ENCODE measurements at regions not wholly inside any gene's neighbourhood (a gene's known extent, or its start where the extent isn't known, plus 50 kb on each side); places are given as distances from the start of the nearest gene placed in this dataset.
A peak's percentile ranks its signal among the peaks of the same experiment; 100 is the strongest.
"Not testable (repeated sequence)": the region's sequence is repeated elsewhere in the genome, so short reads cannot be mapped to it uniquely, and the experiment has no call there.

- H3K9me3 ChIP-seq; H3K27ac ChIP-seq; intact Hi-C loops (cut with DNase I; ENCODE audit: low total_unique reads); H3K27me3 ChIP-seq (replicated peaks in 1 of 7); H3K4me1 ChIP-seq; DNase-seq; H3K36me3 ChIP-seq; H3K4me3 ChIP-seq: not testable (repeated sequence)
- 78 to 86% (median 81%) methylated on average over 10 to 12 of the region's 12 CpGs for whole genome bisulfite sequencing, 5 donors
Measured at GRCh38 chr7:6955990-6956566, 130.0 kb upstream of the CCZ1B start.

- intact Hi-C loops (cut with DNase I; ENCODE audit: low total_unique reads); H3K4me3 ChIP-seq: not testable (repeated sequence)
- 89 to 96% (median 93%) methylated on average over 15 of the region's 15 CpGs for WGBS, 5 donors
Measured at GRCh38 chr7:6958371-6958770, 132.3 kb upstream of the CCZ1B start.

GRCh38 chr7:6959942-6960341, 133.9 kb upstream of the CCZ1B start:
- H3K9me3 ChIP-seq; H3K4me1 ChIP-seq; DNase-seq; H3K4me3 ChIP-seq; H3K36me3 ChIP-seq; intact Hi-C loops (cut with DNase I; ENCODE audit: low total_unique reads); H3K27ac ChIP-seq; H3K27me3 ChIP-seq (replicated peaks in 1 of 7): not testable (repeated sequence)
- 74 to 86% (median 84%) methylated on average over 4 of the region's 4 CpGs for WGBS, 5 donors

More at GRCh38 chr7:6958371-6958770, 132.3 kb upstream of the CCZ1B start:
- not testable (repeated sequence) for H3K4me1 ChIP-seq; H3K9me3 ChIP-seq; H3K27ac ChIP-seq; H3K27me3 ChIP-seq (replicated peaks in 1 of 7); DNase-seq; H3K36me3 ChIP-seq

- H3K9me3 ChIP-seq; DNase-seq; intact Hi-C loops (cut with DNase I; ENCODE audit: low total_unique reads); H3K27me3 ChIP-seq (replicated peaks in 1 of 7); H3K4me1 ChIP-seq; H3K27ac ChIP-seq; H3K36me3 ChIP-seq; H3K4me3 ChIP-seq: not testable (repeated sequence)
- 65 to 78% (median 68%) methylated on average over 7 to 8 of the region's 8 CpGs for WGBS, 5 donors
Measured at GRCh38 chr7:6962871-6963270, 136.8 kb upstream of the CCZ1B start.

- TF ChIP-seq CTCF (IDR thresholded peaks at IDR 0.05 in 8 of 11, conservative IDR thresholded peaks at IDR 0.05 in 3 of 11), result peak in 8 of 11 experiments; percentile 19 to 49 (median 36)
- H3K4me3 ChIP-seq; H3K36me3 ChIP-seq; intact Hi-C loops (cut with DNase I; ENCODE audit: low total_unique reads); H3K27ac ChIP-seq; DNase-seq; H3K4me1 ChIP-seq; H3K9me3 ChIP-seq; H3K27me3 ChIP-seq (replicated peaks in 1 of 7): not testable (repeated sequence)
- WGBS, 5 donors, result 27 to 34% (median 30%) methylated on average over 6 of the region's 6 CpGs
Measured at GRCh38 chr7:6965051-6965450, 139.0 kb upstream of the CCZ1B start.

GRCh38 chr7:6970180-6970579, 144.1 kb upstream of the CCZ1B start:
- intact Hi-C loops (cut with DNase I; ENCODE audit: low total_unique reads); DNase-seq: not testable (repeated sequence)
- WGBS, 5 donors, result 87 to 97% (median 95%) methylated on average over 1 to 3 of the region's 3 CpGs

GRCh38 chr7:6974876-6975275, 148.8 kb upstream of the CCZ1B start:
- H3K27me3 ChIP-seq (replicated peaks in 1 of 7); H3K4me3 ChIP-seq; H3K9me3 ChIP-seq; intact Hi-C loops (cut with DNase I; ENCODE audit: low total_unique reads); H3K36me3 ChIP-seq; H3K4me1 ChIP-seq; DNase-seq; H3K27ac ChIP-seq: not testable (repeated sequence)
- 78 to 97% (median 94%) methylated on average over 2 to 19 of the region's 27 CpGs for WGBS, 5 donors

More at GRCh38 chr7:6970180-6970579, 144.1 kb upstream of the CCZ1B start:
- not testable (repeated sequence) for H3K36me3 ChIP-seq; H3K4me1 ChIP-seq; H3K27ac ChIP-seq; H3K9me3 ChIP-seq; H3K4me3 ChIP-seq; H3K27me3 ChIP-seq (replicated peaks in 1 of 7)

- DNase-seq; H3K4me3 ChIP-seq; H3K4me1 ChIP-seq; H3K27ac ChIP-seq; H3K9me3 ChIP-seq; H3K27me3 ChIP-seq (replicated peaks in 1 of 7); intact Hi-C loops (cut with DNase I; ENCODE audit: low total_unique reads); H3K36me3 ChIP-seq: not testable (repeated sequence)
- WGBS, 5 donors, result 60 to 94% (median 89%) methylated on average over 1 to 28 of the region's 28 CpGs
Measured at GRCh38 chr7:6975346-6975745, 149.3 kb upstream of the CCZ1B start.

GRCh38 chr7:6977368-6977767, 151.3 kb upstream of the CCZ1B start:
- H3K27me3 ChIP-seq (replicated peaks in 1 of 7); H3K27ac ChIP-seq; H3K4me1 ChIP-seq; intact Hi-C loops (cut with DNase I; ENCODE audit: low total_unique reads); H3K9me3 ChIP-seq; H3K36me3 ChIP-seq; DNase-seq; H3K4me3 ChIP-seq: not testable (repeated sequence)
- 92 to 98% (median 96%) methylated on average over 3 of the region's 3 CpGs for WGBS, 5 donors

GRCh38 chr7:6978326-6978725, 152.3 kb upstream of the CCZ1B start:
- H3K4me3 ChIP-seq; H3K4me1 ChIP-seq; H3K27me3 ChIP-seq (replicated peaks in 1 of 7); intact Hi-C loops (cut with DNase I; ENCODE audit: low total_unique reads); H3K9me3 ChIP-seq; H3K36me3 ChIP-seq; DNase-seq; H3K27ac ChIP-seq: not testable (repeated sequence)
- 82 to 89% (median 84%) methylated on average over 3 of the region's 3 CpGs for WGBS, 5 donors

GRCh38 chr7:6979456-6979855, 153.4 kb upstream of the CCZ1B start:
- DNase-seq; H3K27ac ChIP-seq; H3K36me3 ChIP-seq; H3K4me3 ChIP-seq; intact Hi-C loops (cut with DNase I; ENCODE audit: low total_unique reads); H3K9me3 ChIP-seq; H3K27me3 ChIP-seq (replicated peaks in 1 of 7); H3K4me1 ChIP-seq: not testable (repeated sequence)
- WGBS, 5 donors, result 86 to 94% (median 90%) methylated on average over 4 to 10 of the region's 10 CpGs
